Mesothelial cell of epicardium (in vitro differentiated cells): ENCODE measurements at regions not wholly inside any gene's neighbourhood (a gene's known extent, or its start where the extent isn't known, plus 50 kb on each side); places are given as distances from the start of the nearest gene placed in this dataset.
"Not testable (repeated sequence)": the region's sequence is repeated elsewhere in the genome, so short reads cannot be mapped to it uniquely, and the experiment has no call there.

Source experiments
- DNase-seq, 2 experiments: peaks; one replicate each; pipeline ENCODE4 v3.0.0; 2021; ENCODE audit warnings: low spot score in 2 of 2; ENCODE audit not compliant: unreplicated experiment in 2 of 2
- H3K27ac Mint-ChIP-seq: 2 replicates; pipeline ENCODE4 v1.8.0; 2021; ENCODE audit warnings: mixed read lengths
- H3K27me3 Mint-ChIP-seq: 2 replicates; pipeline ENCODE4 v1.8.0; 2021; ENCODE audit warnings: low read depth, mixed read lengths
- H3K36me3 Mint-ChIP-seq: 2 replicates; pipeline ENCODE4 v1.8.0; 2021; ENCODE audit warnings: mixed read lengths
- H3K4me1 Mint-ChIP-seq: 2 replicates; pipeline ENCODE4 v1.8.0; 2021; ENCODE audit warnings: mixed read lengths
- H3K4me3 Mint-ChIP-seq: 2 replicates; pipeline ENCODE4 v1.8.0; 2021; ENCODE audit warnings: mild to moderate bottlenecking, moderate library complexity, mixed read lengths
- H3K9me3 Mint-ChIP-seq: 2 replicates; pipeline ENCODE4 v1.8.0; 2021; ENCODE audit warnings: mixed read lengths
- TF ChIP-seq, protein P1 (sequence below): fragments of 200-600 bp; sonication (generic); IDR thresholded peaks from one replicate; pipeline ENCODE4 v1.5.0; 2021; ENCODE audit warnings: antibody characterized with exemption; ENCODE audit not compliant: unreplicated experiment

DNA sequence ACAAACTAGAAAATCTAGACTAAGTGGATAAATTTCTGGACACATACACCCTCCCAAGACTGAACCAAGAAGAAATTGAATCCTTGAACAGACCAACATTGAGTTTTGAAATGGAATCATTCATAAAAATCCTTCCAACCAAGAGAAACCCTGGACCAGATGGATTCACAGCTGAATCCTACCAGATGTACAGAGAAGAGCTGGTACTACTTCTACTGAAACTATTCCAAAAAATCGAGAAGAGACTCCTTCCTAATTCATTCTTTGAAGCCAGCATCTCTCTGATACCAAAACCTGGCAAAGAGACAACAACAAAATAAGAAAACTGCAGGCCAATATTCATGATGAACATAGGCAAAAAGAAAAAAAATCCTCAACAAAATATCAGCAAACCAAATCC, 227.4 kb downstream of the RPAP3 start:
- TF ChIP-seq, protein P1, sequence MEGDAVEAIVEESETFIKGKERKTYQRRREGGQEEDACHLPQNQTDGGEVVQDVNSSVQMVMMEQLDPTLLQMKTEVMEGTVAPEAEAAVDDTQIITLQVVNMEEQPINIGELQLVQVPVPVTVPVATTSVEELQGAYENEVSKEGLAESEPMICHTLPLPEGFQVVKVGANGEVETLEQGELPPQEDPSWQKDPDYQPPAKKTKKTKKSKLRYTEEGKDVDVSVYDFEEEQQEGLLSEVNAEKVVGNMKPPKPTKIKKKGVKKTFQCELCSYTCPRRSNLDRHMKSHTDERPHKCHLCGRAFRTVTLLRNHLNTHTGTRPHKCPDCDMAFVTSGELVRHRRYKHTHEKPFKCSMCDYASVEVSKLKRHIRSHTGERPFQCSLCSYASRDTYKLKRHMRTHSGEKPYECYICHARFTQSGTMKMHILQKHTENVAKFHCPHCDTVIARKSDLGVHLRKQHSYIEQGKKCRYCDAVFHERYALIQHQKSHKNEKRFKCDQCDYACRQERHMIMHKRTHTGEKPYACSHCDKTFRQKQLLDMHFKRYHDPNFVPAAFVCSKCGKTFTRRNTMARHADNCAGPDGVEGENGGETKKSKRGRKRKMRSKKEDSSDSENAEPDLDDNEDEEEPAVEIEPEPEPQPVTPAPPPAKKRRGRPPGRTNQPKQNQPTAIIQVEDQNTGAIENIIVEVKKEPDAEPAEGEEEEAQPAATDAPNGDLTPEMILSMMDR, result no peak
- H3K4me1 Mint-ChIP-seq, result no peaks in the 10 kb centered on the region
- no peak overlapping the region for H3K27ac Mint-ChIP-seq
- no peak overlapping the region for H3K4me3 Mint-ChIP-seq
- no peak for DNase-seq
- no peaks in the 10 kb centered on the region for H3K36me3 Mint-ChIP-seq
- H3K27me3 Mint-ChIP-seq, result peaks cover 20% of the 10 kb centered on the region
- peaks cover 40% of the 10 kb centered on the region for H3K9me3 Mint-ChIP-seq

DNA sequence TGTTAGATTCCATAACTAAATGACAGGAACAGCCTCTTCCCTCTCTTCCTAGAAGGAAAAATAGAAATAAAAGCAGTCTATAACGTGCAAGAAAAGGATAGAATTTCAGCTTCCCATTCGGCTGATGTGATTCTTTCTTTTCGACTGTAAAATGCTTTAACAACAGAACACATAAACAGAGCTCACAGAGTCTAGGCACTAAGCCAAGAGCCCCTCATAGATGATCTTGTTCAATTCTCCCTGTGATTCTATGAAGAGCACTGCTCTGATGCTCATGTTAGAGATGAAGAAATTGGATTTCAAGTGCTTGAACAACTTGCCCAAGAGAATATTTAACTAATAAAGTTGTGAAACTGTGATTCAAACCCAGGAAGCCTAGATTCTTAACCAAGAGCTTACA, 232.7 kb downstream of the RPAP3 start:
- H3K4me3 Mint-ChIP-seq, result no peak overlapping the region
- H3K27me3 Mint-ChIP-seq, result peaks cover 2% of the 10 kb centered on the region
- H3K36me3 Mint-ChIP-seq, result no peaks in the 10 kb centered on the region
- no peak for DNase-seq
- no peak overlapping the region for H3K27ac Mint-ChIP-seq
- TF ChIP-seq, protein P1, result no peak
- H3K9me3 Mint-ChIP-seq, result peaks cover 35% of the 10 kb centered on the region
- no peaks in the 10 kb centered on the region for H3K4me1 Mint-ChIP-seq

DNA sequence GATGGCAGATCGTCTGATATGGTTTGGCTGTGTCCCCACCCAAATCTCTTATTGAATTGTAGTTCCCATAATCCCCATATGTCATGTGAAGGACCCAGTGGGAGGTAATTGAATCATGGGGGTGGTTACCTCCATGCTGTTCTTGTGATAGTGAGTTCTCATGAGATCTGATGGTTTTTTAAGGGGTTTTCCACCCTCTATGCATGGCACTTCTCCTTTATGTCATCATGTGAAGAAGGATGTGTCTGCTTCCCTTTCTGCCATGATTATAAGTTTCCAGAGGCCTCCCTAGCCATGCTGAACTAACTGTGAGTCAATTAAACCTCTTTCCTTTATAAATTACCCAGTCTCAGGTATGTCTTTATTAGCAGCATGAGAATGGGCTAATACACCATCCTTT, 235.5 kb downstream of the RPAP3 start:
- not testable (repeated sequence) for H3K4me1 Mint-ChIP-seq, H3K4me3 Mint-ChIP-seq, H3K27ac Mint-ChIP-seq, DNase-seq, H3K27me3 Mint-ChIP-seq, H3K36me3 Mint-ChIP-seq
- H3K9me3 Mint-ChIP-seq, result peaks cover 29% of the 10 kb centered on the region

DNA sequence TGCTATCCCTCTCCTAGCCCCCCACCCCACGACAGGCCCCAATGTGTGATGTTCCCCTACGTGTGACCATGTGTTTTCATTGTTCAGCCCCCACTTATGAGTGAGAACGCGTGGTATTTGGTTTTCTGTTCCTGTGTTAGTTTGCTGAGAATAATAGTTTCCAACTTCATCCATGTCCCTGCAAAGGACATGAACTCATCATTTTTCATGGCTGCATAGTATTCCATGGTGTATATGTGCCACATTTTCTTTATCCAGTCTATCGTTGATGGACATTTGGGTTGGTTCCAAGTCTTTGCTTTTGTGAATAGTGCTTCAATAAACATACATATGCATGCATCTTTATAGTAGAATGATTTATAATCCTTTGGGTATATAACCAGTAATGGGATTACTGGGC, 241.9 kb downstream of the RPAP3 start:
- H3K27me3 Mint-ChIP-seq, DNase-seq, H3K4me3 Mint-ChIP-seq, H3K36me3 Mint-ChIP-seq, H3K27ac Mint-ChIP-seq, H3K4me1 Mint-ChIP-seq: not testable (repeated sequence)
- H3K9me3 Mint-ChIP-seq, result peaks cover 63% of the 10 kb centered on the region

DNA sequence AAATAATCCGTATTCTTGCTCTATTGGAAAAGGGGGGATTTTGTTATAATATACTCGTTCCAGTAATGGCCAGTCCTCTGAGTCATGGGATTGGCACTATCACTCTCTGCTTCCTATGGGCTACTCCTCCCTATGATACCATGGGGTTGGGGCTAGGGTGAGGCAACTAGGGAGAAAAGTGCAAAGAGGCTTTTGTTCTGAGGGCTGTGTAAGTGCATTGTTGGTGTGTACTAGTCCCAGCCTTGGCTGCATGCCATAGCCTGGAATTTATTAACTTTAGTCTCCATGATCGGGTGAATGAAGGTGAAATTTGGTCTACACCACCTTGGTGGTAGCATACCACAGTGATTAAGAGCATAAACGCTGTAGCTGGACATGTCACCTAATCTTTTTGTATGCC, 247.6 kb downstream of the RPAP3 start:
- DNase-seq, result no peak
- TF ChIP-seq, protein P1, result no peak
- peaks cover 16% of the 10 kb centered on the region for H3K27me3 Mint-ChIP-seq
- H3K27ac Mint-ChIP-seq, result no peak overlapping the region
- no peaks in the 10 kb centered on the region for H3K4me1 Mint-ChIP-seq
- H3K4me3 Mint-ChIP-seq, result no peak overlapping the region
- H3K36me3 Mint-ChIP-seq, result no peaks in the 10 kb centered on the region
- peaks cover 42% of the 10 kb centered on the region for H3K9me3 Mint-ChIP-seq

DNA sequence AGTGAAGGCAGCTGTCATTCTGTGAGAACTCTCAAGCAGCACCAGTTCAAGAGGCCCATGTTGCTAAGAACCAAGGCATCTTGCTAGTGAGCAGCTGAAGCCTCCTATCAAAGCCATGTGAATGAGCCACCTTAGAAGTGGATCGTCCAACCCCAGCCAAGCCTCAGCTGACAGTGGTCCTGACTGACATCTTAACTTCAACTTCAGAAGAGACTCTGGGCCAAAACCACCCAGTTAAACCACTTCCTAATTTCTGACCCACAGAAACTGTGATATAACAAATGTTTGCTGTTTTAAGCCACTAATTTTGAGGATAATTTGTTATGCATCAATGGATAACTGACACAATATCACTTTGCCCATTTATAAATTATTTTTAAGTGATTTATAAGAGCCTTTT, 256.0 kb downstream of the RPAP3 start:
- Mint-ChIP-seq H3K4me1 (no peaks in the 10 kb centered on the region), H3K27ac (no peak overlapping the region), H3K36me3 (no peaks in the 10 kb centered on the region), H3K27me3 (peaks cover 22% of the 10 kb centered on the region), H3K9me3 (peaks cover 8% of the 10 kb centered on the region), H3K4me3 (no peak overlapping the region)
- TF ChIP-seq, protein P1, result no peak
- DNase-seq, result no peak

DNA sequence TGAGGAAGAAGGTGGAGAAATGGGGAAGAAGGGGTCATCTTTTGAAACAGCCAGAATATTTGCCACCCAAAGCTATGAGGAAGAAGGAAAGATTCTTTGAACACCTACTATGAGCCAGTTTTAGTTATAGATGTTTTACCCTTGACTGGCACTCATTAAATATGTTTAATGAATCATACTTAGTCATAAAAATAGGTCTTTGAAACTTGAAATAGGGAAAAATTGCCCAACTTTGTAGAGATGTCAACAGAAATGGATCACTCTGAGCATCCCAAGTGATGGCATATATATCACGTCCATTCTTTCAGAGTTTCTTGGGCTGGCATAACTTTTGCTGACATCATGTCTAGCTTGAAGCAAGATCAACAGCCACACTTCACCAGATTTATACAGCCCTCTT, 263.5 kb downstream of the RPAP3 start:
- no peaks in the 10 kb centered on the region for H3K4me1 Mint-ChIP-seq

More for the DNA sequence above, 263.5 kb downstream of the RPAP3 start:
- H3K27ac Mint-ChIP-seq, result no peak overlapping the region
- H3K27me3 Mint-ChIP-seq, result no peaks in the 10 kb centered on the region
- no peaks in the 10 kb centered on the region for H3K36me3 Mint-ChIP-seq
- peaks cover 60% of the 10 kb centered on the region for H3K9me3 Mint-ChIP-seq
- no peak overlapping the region for H3K4me3 Mint-ChIP-seq
- TF ChIP-seq, protein P1, result no peak
- no peak for DNase-seq
